ENCODE measurements at regions not wholly inside any gene's neighbourhood (a gene's known extent, or its start where the extent isn't known, plus 50 kb on each side); places are given as distances from the start of the nearest gene placed in this dataset.
"Not testable (repeated sequence)": the region's sequence is repeated elsewhere in the genome, so short reads cannot be mapped to it uniquely, and the experiment has no call there.

GRCh38 chr2:62642429-62643099, 62.9 kb upstream of the EHBP1 start:
- ATAC-seq, result no peak
- intact Hi-C loops (cut with DNase I), result no loop called here
- H3K4me3 ChIP-seq, result no peak overlapping the region
- H3K4me1 ChIP-seq, result peaks cover 0 to 9% (median 0%) of the 10 kb centered on the region in 9 donors
- H3K9me3 ChIP-seq, result peaks cover 0 to 16% (median 0%) of the 10 kb centered on the region in 11 donors
- H3K36me3 ChIP-seq, result no peaks in the 10 kb centered on the region
- no peak for TF ChIP-seq CTCF (IDR thresholded peaks at IDR 0.05)
- 60 to 64% methylated on average over 2 of the region's 2 CpGs for WGBS, 2 donors
- DNase-seq, result no peak
- no peaks in the 10 kb centered on the region for H3K27me3 ChIP-seq
- no peak overlapping the region for H3K27ac ChIP-seq

- H3K36me3 ChIP-seq, result no peaks in the 10 kb centered on the region
- WGBS, 2 donors, result 68 to 77% methylated on average over 4 of the region's 4 CpGs
- no peak overlapping the region for H3K27ac ChIP-seq
- intact Hi-C loops (cut with DNase I), result no loop called here
- peaks cover 0 to 20% (median 0%) of the 10 kb centered on the region in 11 donors for H3K9me3 ChIP-seq
- no peaks in the 10 kb centered on the region for H3K27me3 ChIP-seq
- DNase-seq (no peak), ATAC-seq (no peak)
- H3K4me1 ChIP-seq, result peaks cover 0 to 9% (median 0%) of the 10 kb centered on the region in 9 donors
- no peak overlapping the region for H3K4me3 ChIP-seq
- no peak for TF ChIP-seq CTCF (IDR thresholded peaks at IDR 0.05)
Measured at GRCh38 chr2:62641936-62642335, 63.6 kb upstream of the EHBP1 start.

GRCh38 chr2:62641410-62641843, 64.1 kb upstream of the EHBP1 start:
- Histone ChIP-seq H3K27me3 (no peaks in the 10 kb centered on the region), H3K4me3 (no peak overlapping the region), H3K9me3 (peaks cover 0 to 21% (median 0%) of the 10 kb centered on the region in 11 donors), H3K36me3 (no peaks in the 10 kb centered on the region), H3K27ac (no peak overlapping the region), H3K4me1 (peaks cover 0 to 9% (median 0%) of the 10 kb centered on the region in 9 donors)
- 71 to 85% methylated on average over 1 of the region's 1 CpG for WGBS, 2 donors
- no peak for TF ChIP-seq CTCF (IDR thresholded peaks at IDR 0.05)
- no peak for DNase-seq
- no peak for ATAC-seq
- intact Hi-C loops (cut with DNase I), result no loop called here

DNA sequence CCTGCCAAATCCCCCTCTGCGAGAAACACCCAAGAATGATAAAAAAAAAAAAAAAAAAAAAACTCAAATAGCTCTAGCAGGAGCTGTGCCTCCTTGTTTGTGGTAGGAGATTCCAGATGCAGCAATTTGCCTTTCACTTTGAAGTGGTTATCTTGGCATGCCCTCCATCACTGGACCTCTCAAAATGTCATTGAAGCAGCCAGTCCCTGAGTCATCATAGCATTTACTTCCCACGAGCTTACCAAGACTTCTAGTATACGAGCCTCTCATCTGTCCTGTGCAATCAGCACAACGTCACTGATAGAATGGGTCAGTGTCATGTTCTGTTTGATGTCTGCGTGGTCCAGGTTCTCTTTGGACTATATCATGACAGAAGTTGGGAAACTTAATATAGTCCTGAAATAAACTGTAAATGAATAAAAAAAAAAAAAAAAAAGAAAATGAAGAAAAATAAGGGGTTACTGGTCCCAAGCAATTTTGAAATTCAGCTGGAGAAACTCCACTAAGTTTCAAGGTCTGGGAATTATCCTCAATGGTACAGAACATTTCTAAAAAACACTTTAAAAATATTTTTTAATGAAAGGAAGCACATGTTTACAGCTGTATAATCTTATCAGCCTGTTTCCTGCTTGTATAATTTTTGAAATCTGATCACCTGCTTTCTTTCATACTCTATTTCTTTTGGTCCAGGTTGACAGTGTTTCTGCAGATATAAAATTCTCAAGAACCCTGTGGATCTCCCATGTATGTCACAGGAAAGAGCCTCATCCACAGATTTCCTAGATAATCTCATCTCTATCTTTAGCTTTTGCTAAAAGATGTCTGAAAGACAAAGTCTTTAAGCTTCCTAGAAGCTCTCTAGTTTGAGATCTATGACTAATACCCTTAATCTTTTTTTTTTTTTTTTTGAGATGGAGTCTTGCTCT, 74.1 kb upstream of the EHBP1 start:
- Histone ChIP-seq H3K27ac (no peak overlapping the region), H3K27me3 (no peaks in the 10 kb centered on the region), H3K4me3 (no peak overlapping the region), H3K4me1 (no peaks in the 10 kb centered on the region), H3K36me3 (no peaks in the 10 kb centered on the region), H3K9me3 (peaks cover 0 to 33% (median 4%) of the 10 kb centered on the region in 11 donors)
- DNase-seq, result no peak
- intact Hi-C loops (cut with DNase I), result no loop called here
- no peak for TF ChIP-seq CTCF (IDR thresholded peaks at IDR 0.05)
- WGBS, 2 donors, result 66 to 68% methylated on average over 5 of the region's 5 CpGs
- no peak for ATAC-seq

- WGBS, 2 donors, result 96 to 99% methylated on average over 15 to 27 of the region's 28 CpGs
- DNase-seq; H3K4me1 ChIP-seq; H3K27me3 ChIP-seq; H3K27ac ChIP-seq; ATAC-seq; H3K36me3 ChIP-seq; intact Hi-C loops (cut with DNase I); H3K4me3 ChIP-seq: not testable (repeated sequence)
- peaks cover 0 to 23% (median 4%) of the 10 kb centered on the region in 11 donors for H3K9me3 ChIP-seq
Measured at GRCh38 chr2:62630206-62630605, 75.3 kb upstream of the EHBP1 start.

GRCh38 chr2:62629310-62629709, 76.2 kb upstream of the EHBP1 start:
- WGBS, 2 donors, result 17 to 82% methylated on average over 1 of the region's 5 CpGs
- ATAC-seq; intact Hi-C loops (cut with DNase I): not testable (repeated sequence)

More at GRCh38 chr2:62629310-62629709, 76.2 kb upstream of the EHBP1 start:
- not testable (repeated sequence) for H3K4me1 ChIP-seq, H3K27me3 ChIP-seq, H3K4me3 ChIP-seq, H3K27ac ChIP-seq, DNase-seq, H3K36me3 ChIP-seq
- peaks cover 0 to 18% (median 4%) of the 10 kb centered on the region in 11 donors for H3K9me3 ChIP-seq
